HG03045 (cell line): ENCODE measurements at regions not wholly inside any gene's neighbourhood (a gene's known extent, or its start where the extent isn't known, plus 50 kb on each side); places are given as distances from the start of the nearest gene placed in this dataset.

Experiments used
- ATAC-seq: cut with Tn5 transposase; IDR thresholded peaks from one replicate; pipeline ENCODE4 v1.9.1; 2021; ENCODE audit warnings: mild to moderate bottlenecking, moderate library complexity; ENCODE audit not compliant: unreplicated experiment

DNA sequence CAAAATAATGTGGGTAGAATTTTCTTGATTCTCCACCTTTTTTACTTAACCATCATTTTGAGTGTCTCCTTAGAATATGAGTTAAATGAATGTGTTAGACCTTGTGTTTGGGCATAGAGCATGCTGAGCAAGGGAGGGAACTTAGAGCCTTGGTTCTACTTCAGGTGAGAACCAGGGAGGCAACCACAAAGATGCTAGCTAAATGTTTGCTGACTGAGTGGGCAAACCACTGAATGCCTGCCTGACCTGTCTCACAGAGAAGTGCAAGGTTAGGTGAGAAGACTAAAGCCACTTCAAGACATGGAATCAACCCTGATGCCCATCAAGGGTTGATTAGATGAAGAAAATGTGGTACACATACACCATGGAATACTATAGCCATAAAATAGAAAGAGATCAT lies 242.6 kb upstream of the ZNF32 start:
- ATAC-seq: no peak

DNA sequence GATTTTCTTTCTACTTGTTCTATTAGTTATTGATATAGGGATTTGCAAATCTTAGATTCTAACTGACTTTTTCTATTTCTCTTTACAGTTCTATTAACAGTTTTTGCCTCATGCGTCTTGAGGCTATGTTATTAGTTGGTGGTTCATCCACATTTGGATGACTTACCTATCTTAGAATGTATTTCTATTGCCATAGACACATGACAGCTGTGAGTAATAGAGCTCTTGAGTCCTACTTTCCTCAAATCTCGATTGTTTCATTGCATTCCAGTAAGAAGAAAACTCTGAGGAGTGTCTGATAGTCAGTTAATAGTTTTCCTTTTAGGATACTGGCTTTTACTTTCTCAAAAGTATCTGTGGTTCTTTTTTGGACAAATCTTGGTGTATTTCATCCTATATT lies 241.4 kb upstream of the ZNF32 start:
- ATAC-seq: no peak

DNA sequence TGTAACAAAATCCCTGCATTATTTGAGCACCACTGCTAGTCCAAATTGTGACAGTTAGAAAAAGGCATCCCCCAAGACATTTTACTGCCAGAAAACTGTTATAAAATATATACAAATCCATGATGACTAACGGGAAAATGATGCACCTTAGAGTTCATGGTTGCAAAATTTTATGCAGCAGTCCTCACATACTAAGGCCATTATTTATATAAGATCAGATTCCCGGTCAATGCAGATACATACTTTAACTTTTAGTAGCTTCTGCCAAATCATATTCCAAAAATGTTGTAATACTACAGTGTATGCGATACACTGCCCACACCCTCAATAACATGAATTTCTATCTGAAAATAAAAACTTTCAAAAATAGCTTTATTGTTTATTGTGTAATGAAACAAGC lies 239.9 kb upstream of the ZNF32 start:
- ATAC-seq: no peak

DNA sequence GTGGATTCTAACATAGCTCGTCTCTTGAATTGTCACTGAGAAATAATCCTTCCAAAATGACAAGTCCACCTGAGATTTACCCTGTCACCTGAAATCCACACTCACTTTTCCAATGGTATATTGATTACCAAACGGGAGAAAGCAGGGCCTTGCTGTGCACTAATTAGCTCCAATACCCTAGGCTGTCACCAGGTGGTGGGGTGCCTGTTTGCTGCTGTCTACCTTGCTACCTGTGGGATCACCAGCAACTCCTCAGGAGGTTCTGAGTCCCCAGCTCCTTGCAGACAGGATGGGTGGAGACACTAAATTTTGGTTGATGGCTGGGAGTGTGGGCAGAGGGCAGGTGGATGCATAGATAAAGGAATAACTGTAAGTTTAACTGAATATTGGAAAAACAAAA lies 237.2 kb upstream of the ZNF32 start:
- no peak for ATAC-seq

DNA sequence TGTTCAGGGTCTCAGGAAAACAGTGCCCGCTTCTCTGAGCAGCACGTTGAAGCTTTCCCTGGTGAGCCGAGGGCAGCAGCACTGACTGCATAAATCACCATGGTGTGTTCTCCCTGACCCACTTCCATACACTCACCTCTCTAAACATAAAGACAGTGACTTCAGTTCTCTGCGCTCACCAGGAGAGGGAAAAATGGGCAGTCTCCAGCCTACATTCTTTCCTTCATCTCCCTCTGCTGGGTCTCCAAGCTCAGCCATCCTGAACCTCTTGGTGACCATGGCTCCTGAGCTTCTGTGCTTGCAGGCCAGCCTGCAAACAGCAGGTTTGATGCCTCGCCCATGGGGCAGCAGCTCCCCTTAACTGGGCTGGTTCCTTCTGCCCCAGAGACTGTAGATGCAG lies 236.6 kb upstream of the ZNF32 start:
- ATAC-seq: no peak

DNA sequence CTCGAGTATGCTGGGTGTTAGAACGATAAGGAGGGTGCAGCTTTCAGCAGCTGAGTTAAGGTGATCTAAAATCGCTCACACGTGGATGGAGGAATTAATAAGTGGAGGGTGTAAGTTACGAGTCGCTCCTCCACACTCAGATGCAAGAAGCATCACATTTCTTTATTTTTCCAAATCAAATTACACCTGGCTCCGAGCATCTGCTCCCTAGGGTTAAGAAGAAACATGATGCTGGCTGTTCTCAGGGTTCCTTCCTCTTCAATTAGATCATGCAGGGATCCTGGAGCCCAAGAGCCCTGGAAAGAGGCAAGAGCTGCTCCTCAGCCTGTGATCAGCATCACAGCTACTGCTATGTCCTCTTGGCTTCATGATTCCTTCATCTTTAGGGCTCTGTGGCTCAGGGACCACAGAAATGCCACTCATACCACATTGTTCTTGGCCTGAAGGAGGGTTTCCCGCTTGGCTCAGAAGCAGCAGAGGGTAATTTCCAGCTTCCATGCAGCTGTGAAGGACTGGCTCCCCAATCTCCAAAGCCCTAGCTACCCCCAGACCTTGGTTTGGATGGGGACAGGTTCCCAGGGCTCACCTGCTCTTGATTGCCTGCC lies 235.9 kb upstream of the ZNF32 start:
- no peak for ATAC-seq

DNA sequence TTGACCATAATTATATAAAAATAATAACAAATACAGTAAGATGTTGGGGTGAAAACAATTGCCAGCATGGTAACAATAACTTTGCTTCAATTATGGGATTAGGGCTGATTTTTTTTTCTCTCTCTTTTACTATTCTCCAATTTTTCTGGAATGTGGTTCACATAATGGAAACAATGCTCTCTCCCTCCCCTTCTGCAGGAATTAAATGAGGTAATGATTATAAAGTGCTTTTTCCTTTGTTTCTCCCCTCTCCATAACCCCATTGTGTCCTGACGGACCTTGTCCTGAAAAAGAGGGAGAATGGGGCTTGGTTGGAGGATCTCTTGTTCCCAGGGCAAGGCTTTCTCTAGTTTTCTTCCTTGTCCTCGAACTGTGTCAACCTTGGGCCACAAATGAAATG lies 234.0 kb upstream of the ZNF32 start:
- no peak for ATAC-seq

DNA sequence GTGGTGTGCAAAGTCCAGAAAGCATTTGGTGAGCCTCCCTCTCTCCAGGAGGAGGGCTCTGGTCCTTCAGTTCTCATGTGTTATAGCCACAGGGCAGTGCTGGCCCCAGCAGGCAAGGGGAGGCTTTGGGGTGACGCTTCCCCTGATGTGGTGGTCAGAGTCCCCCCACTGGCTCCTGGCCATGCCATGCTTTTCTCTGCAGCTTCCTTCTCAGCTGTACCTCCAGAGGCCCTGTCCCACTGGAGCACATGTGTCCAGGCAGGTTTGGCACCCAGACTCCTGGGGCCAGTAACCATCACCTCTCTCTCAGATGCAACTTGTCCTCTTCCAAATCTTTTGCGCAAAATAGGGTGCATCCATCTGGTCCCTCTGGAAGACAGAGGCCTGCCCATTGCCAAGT lies 233.0 kb upstream of the ZNF32 start:
- no peak for ATAC-seq

DNA sequence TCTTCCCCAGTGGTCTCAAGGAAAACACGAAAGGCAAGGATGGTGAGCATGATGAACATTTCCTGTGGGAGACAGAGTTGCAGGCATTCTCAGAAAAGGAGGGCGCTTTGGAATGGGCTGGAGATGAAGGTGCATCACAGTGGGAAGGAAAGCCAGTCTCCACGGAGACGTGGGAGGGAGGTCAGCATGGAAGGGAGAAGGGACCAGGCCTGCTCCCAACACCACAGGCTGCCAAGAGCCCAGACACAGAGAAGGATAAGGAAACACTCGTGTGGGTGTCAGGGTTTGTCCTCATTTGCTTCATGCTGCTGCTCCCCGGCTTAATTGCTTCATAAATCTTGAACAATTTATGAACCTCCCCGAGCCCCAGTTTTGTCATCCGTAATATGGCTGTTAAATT lies 231.5 kb upstream of the ZNF32 start:
- no peak for ATAC-seq

DNA sequence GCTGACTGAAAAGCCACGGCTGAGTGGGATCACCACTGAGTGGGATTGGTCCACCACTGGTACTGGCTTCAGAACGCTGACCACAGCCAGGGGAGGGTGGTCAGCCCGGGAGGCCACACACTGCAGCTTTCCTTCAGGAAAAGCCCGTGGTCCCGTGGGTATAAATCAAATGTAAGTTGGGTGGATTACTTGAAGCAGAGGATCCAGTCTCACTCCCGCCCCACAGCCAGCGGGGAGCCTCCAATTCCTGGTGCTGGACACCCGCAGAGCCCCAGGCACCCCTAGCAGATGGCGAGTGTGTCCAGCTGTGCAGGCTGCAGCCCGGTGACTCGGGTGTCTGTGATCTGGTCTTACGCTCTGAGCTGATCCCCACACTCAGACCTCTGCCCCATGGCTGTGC lies 231.1 kb upstream of the ZNF32 start:
- ATAC-seq: no peak

DNA sequence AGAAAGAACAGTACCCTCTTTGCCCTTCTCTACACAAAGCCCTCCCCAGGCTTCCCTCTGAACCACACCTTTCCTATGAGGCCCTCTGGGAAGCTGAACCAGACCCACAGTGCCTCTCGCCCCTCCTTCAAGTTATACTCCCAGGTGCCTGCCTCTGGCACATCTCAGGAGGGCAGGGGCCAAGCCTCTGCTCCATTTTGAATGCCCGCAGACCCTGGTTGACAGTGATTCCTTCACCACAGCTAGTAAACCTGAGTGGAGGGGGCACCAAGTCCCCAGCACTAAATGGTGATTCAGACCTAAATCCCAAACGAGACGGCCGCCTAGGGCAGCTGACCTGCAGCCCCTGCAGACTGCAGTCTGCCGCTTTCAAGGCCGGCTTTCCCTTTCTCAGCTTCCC lies 230.5 kb upstream of the ZNF32 start:
- no peak for ATAC-seq

DNA sequence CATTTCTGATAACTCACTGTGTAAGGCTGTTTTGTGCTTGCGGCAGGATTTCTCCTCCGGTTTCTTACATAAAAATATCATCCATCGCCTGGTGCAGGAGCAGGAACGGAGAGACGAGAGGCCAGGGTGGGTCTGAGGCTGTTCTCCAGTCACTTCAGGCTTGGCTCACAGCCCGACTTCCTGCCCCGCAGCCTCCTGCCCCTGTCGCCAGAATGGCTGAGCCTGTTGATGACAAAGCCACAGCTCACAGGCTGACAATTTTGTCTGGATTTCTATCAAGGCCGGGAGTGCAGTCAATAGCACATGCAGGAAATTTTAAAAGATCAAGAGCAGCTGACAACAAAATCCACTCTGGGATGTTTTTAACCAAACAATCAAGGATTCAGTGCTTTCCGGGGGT lies 229.7 kb upstream of the ZNF32 start:
- no peak for ATAC-seq

DNA sequence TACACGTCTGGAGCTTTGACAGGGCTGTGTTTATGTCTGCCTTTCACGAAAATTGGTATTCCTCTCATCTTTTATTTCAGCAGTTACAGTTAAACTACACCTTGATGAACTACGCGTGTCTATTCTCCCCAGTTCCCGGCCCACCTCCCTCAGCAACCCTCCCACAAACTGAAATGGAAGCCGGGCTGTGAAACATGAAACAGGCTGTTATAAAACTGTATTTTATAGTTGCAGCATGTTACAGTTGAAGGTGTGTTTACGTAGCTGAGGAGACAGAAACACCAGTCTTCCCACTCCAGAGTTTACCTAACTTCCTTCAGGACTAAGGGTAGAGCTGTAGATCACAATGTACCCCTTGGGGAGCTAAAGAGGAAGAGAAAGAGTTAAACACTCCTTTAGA lies 228.3 kb upstream of the ZNF32 start:
- ATAC-seq: no peak

DNA sequence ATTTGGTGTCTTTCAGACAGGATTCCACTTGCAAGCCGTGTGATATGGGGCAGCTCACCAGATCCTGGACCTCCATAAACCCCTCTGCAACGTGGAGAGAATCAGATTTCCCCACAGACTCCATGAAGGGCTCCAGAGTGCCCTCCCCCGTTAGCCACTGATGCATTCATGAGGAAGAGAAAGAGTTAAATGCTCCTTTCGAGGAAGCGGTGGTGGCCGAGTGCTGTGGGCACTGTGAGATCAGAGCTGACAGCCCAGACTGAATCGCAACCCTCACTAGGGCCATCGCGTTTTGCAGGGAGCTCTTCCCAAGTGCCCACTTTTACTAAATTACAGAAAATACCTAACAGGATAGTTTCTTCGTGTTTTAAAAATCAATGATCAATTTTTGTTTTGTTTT lies 226.3 kb upstream of the ZNF32 start:
- ATAC-seq: no peak

DNA sequence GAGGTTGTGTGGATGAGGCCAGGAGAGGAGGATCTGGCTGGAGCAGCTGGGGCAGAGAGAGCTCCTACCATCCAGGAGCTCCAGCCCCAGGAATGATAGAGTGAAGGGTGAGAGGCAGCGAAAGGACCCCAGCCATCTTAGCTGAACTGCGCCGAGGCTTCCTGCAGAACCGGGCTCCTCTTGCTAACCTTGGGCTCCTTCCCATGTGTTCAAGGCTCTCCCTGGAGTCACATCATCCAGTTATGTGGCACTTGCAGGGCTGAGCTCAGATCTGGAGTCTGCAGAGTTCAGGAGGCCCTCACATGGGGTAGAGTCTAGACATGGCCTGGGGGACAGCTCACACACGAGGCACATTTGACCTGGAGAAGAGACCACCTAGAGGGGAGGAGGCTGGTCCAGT lies 225.0 kb upstream of the ZNF32 start:
- no peak for ATAC-seq

DNA sequence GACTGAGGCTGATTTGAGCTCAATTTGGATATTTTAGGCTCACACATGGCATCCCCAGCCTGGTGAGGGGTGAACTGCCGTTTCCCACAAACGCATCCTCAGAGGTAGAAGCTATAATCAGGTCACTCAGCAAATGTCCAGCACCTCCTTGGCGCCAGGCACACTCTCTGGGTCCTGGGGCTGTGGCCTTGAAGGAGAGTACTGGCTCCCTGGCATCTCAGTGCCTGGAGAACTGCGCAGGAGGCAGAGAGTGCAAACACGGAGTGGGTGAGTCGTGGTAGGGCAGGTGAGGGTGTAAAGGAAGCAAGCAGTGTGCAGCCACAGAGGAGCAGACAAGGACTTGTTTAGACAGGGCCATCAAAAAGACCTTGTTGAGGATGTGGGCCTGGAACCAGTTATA lies 224.0 kb upstream of the ZNF32 start:
- no peak for ATAC-seq

DNA sequence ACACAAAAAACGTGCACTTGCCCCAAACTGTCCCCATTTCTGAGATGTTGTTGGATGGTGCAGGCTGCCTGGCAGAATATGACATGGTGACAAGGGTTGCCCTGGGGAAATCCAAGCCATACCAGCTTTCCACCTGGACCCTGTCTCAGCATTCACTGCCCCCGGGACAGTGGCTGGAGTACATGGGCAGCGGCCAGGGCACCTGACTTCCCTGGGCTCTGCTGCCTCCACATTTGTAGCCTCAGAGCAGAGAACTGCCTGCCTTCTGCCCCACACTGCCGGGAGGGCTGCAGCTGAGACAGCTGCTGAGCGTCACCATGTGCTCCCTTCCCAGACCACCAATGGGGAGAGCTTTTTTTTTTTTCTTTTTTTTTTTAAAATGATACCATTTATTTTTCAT lies 222.9 kb upstream of the ZNF32 start:
- ATAC-seq: no peak

DNA sequence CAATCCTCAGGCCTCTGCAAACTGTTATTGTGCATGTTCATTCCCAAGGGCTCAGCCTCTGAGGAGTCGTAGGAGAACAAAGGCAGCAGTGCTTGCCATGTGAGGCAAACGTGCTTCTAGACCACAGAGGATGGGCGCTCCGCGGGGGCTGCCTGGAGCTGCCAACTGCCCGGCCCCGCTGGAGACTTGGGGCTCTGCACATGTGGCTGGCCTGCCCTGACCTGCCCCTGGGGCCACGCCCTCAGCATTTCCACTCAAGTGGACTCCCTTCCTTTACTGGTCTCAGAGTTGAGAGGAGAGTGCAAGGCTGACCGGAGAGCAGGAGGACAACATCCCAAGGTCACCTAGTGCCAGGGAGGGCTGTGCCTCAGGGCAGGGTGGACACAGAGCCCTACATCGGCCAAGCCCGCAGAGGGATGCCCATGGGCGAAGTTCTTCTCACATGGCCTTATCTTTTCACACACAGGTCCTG lies 222.3 kb upstream of the ZNF32 start:
- ATAC-seq: no peak

DNA sequence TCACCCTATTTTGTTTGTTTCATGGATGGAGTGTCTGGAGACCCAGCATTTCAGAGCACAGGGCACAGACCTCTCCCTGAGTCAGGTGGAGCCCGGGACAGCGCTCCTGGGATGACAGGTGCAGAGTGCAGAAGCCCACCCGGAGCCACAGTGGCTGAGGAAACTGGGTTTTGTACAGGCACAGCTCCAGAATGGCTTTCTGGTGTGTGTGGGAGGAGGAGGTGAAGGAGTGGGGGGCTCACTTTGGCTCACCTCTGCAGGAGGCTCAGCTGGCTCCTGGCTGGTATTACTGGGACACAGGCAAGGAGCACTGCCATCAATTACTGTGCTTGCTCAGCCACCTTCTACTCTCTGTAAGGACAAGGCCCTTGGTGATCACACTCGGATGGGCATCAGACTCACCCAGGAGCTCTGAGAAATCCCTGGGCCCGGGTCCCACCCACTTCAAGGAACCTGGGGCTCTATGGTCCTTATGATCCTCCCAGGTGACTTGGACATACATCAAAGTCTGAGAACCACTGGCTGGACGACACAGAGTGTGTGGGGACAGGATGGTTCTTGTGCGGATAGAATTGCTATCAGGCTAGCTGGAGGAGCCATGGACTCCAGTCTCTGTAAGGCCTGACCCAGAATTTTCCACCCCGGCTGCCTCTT lies 221.1 kb upstream of the ZNF32 start:
- ATAC-seq: no peak

DNA sequence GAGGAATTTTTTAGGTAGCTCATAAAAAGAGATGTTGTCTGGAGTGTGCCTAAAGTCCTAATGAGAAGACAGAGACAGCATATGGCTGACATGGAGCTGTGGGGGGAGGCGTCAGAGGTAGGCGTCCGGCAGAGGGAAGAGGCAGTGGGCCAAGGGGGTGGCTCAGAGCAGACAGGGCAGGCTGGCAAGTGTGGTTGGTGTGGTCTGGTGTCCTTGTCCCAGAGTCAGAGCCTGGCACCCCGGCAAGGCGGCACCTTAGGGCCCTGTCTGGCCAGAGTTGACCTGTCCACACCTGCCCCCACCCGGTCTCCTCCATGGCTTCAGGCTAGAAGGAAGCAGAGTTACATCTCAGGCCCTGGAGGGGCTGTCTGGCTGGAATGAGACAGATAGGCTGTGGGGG lies 220.3 kb upstream of the ZNF32 start:
- ATAC-seq: no peak

DNA sequence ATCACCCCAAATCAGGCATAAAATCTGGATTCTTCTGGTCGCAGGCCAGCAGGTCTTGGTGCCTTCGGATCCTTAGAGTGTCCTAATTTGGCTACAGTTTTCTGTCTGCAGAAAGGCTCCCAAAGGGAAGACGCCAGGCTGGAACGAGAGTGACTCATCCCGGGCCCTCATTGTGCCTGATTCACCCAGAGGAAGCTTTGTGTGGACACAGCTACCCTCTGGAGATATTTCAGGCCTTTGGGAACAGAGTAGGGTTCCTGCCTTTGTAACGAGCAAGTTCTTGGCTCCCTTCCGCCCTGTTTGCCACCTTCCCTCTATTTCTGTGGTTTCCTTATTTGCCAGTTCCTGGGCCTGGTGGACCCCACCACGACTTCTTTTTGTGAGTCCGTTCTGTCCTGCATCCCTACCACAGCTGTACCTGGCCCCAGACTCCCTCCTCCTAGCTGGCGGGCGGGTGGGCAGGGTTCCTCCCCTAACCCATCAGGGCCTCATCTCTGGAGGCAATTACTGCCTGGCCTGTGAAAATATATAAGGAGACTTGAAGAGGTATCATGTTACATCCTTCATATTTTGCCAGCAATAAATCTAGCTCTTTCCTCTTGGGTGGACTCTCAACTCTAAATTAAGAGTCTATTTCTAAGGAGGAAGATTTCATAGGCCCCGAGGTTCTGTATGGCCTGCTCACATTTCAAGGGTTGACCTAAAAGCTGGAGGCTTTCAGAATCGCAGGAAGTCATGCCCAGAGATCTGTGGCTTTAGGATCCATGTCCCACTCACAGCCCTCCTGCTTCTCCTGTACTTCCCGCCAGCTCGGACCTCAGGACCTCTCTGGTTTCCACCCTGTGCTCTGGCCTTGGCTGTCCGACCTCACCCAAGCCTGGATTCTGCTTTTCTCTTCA lies 219.2 kb upstream of the ZNF32 start:
- ATAC-seq: no peak

DNA sequence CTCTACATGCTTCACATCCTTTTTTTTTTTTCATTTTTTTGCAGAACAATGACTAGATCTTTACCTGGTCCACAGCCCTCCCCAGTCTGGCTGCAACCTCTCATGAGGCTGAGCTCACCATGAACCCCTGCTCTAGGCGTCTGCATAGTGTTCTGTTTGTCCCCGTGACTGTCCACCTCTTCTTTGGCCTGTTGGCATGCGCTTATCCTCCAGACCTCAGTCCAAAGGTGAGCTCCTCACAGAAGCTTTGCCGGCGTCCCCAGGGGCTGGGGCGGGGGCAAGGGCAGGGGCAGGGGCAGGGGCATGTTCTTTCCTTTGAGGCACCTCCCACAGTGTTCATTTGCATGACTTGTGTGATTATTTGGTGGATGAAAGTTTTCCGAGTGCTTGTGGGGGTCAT lies 218.4 kb upstream of the ZNF32 start:
- ATAC-seq: no peak
